Keratinocyte (primary cell): ENCODE measurements at regions not wholly inside any gene's neighbourhood (a gene's known extent, or its start where the extent isn't known, plus 50 kb on each side); places are given as distances from the start of the nearest gene placed in this dataset.

ENCODE experiments used
- CTCF ChIP-seq, 3 experiments: IDR thresholded peaks in 1 of 3; conservative IDR thresholded peaks in 1 of 3; optimal IDR thresholded peaks in 1 of 3; 2 replicates in 2 of 3; 3 replicates in 1 of 3; pipeline versions ENCODE3 to v1.5.1; 2011; ENCODE audit warnings: low read length in 3 of 3, mild to moderate bottlenecking in 3 of 3, moderate library complexity in 2 of 3, control low read depth in 1 of 3, inconsistent platforms in 1 of 3; ENCODE audit not compliant: insufficient read depth in 2 of 3; ENCODE audit errors: extremely low read depth in 1 of 3
- EZH2 ChIP-seq: IDR thresholded peaks from one replicate; pipeline ENCODE4 v1.6.1; 2012; ENCODE audit warnings: inconsistent platforms, mild to moderate bottlenecking, low read length, moderate library complexity

- TF ChIP-seq CTCF (optimal IDR thresholded peaks at IDR 0.05 in 1 of 3, IDR thresholded peaks at IDR 0.05 in 1 of 3, conservative IDR thresholded peaks at IDR 0.05 in 1 of 3; ENCODE audit: extremely low read depth in 1 of 3, insufficient read depth in 2 of 3, low read length in 3 of 3) (no peak), EZH2 (no peak)
Observed at GRCh38 chr21:35643176-35643575, 417.1 kb downstream of the SETD4 start.
